ENCODE measurements at regions not wholly inside any gene's neighbourhood (a gene's known extent, or its start where the extent isn't known, plus 50 kb on each side); places are given as distances from the start of the nearest gene placed in this dataset.

- no peak for DNase-seq (ENCODE audit: extremely low read depth in 1 of 11, low read depth in 9 of 11, low spot score in 4 of 11)
Observed at GRCh38 chr3:988785-989184, 104.0 kb upstream of the CNTN6 start.

GRCh38 chr3:992871-993270 is 100.0 kb upstream of the CNTN6 start:
- no peak for DNase-seq (ENCODE audit: extremely low read depth in 1 of 11, low read depth in 9 of 11, low spot score in 4 of 11)

GRCh38 chr3:1002010-1002409 is 90.8 kb upstream of the CNTN6 start:
- no peak for DNase-seq (ENCODE audit: extremely low read depth in 1 of 11, low read depth in 9 of 11, low spot score in 4 of 11)

- no peak for DNase-seq (ENCODE audit: extremely low read depth in 1 of 11, low read depth in 9 of 11, low spot score in 4 of 11)
Observed at GRCh38 chr3:1007866-1008265, 85.0 kb upstream of the CNTN6 start.

- no peak for DNase-seq (ENCODE audit: extremely low read depth in 1 of 11, low read depth in 9 of 11, low spot score in 4 of 11)
Observed at GRCh38 chr3:1010228-1010627, 82.6 kb upstream of the CNTN6 start.

GRCh38 chr3:1015826-1016225 is 77.0 kb upstream of the CNTN6 start:
- DNase-seq (ENCODE audit: extremely low read depth in 1 of 11, low read depth in 9 of 11, low spot score in 4 of 11) = no peak

GRCh38 chr3:1017870-1018269 is 75.0 kb upstream of the CNTN6 start:
- DNase-seq (ENCODE audit: extremely low read depth in 1 of 11, low read depth in 9 of 11, low spot score in 4 of 11) = no peak

- no peak for DNase-seq (ENCODE audit: extremely low read depth in 1 of 11, low read depth in 9 of 11, low spot score in 4 of 11)
Observed at GRCh38 chr3:1019157-1019556, 73.7 kb upstream of the CNTN6 start.

GRCh38 chr3:1026395-1026794 is 66.4 kb upstream of the CNTN6 start:
- DNase-seq (ENCODE audit: extremely low read depth in 1 of 11, low read depth in 9 of 11, low spot score in 4 of 11) = no peak

- DNase-seq (ENCODE audit: extremely low read depth in 1 of 11, low read depth in 9 of 11, low spot score in 4 of 11) = no peak
Observed at GRCh38 chr3:1036207-1036826, 56.5 kb upstream of the CNTN6 start.

GRCh38 chr3:1037631-1038030 is 55.2 kb upstream of the CNTN6 start:
- DNase-seq (ENCODE audit: extremely low read depth in 1 of 11, low read depth in 9 of 11, low spot score in 4 of 11) = no peak

Measured in renal cortex interstitium (tissue), 11 donors.